GM13977 (cell line): ENCODE measurements at regions not wholly inside any gene's neighbourhood (a gene's known extent, or its start where the extent isn't known, plus 50 kb on each side); places are given as distances from the start of the nearest gene placed in this dataset.

Experiments
- DNase-seq: peaks from one replicate; pipeline ENCODE4 v3.0.0; 2012; ENCODE audit warnings: low spot score
- CTCF ChIP-seq: IDR thresholded peaks from 2 replicates; pipeline ENCODE4 v1.5.1; 2012; ENCODE audit warnings: mild to moderate bottlenecking, control low read depth; ENCODE audit not compliant: insufficient read depth; ENCODE audit errors: extremely low read depth, missing control alignments
- in situ Hi-C: fragments of 300-500 bp; cut with MboI; formaldehyde crosslinking; loops from one replicate; pipeline ENCODE4 v1.12.0; 2022; ENCODE audit warnings: low sequenced_read_pairs, low pct_unique_long_range_greater_than_20kb, mixed read lengths, inconsistent platforms; ENCODE audit not compliant: unreplicated experiment

DNA sequence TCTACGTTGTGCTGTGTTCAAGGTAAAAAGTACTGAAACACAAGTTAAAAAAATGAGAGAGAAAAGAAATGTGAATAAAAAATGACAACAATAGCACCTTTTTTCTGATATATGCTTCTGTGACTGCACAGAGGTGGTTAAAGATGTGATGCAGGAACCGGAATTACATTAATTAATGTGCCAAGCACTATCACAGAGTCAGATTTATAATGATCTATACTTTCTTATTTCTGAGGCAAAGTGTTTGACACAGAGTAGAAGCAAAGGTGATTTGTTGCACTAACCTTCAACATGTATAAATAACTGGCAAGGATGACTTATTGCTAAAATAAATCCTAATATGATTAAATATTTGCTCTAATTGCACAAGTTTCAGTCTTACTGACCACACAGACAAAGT is 654.6 kb upstream of the SLITRK1 start:
- TF ChIP-seq CTCF = no peak
- in situ Hi-C loops = no loop called here
- no peak for DNase-seq

DNA sequence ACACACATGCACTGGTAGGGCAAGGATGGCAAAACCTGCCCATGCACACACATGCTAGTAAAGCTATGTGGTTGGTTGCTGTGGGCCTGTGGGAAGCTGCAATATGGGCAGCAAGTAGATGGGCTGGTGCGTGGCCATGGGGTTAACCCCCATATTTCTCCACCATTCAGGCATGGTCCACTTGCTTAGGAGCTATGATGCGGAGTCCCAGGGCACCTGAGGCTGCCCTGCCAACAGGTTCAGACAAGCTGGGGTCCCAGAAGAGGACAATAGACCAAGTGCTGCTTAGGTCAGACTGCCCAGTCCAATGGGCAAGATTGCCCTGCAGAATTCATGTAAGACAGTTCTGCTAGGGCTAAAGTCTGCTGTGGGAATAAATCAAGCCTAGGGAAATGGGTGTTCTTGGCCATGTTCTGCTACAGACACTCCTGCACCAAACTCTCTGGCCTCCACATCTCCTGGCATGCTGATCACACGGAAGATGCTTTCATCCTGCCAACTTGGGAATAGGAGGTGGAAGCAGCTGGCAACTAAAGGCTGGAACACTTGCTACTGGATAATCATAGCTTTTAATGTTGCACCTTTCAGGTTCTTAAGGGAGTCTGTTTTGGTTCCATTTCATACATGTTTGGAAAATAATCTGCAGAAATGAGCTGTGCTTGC is 646.3 kb upstream of the SLITRK1 start:
- no peak for TF ChIP-seq CTCF
- DNase-seq = no peak
- in situ Hi-C loops = no loop called here

- in situ Hi-C loops = no loop called here
- TF ChIP-seq CTCF = no peak
These were observed 643.6 kb upstream of the SLITRK1 start for GRCh38 chr13:84525865-84526264.

DNA sequence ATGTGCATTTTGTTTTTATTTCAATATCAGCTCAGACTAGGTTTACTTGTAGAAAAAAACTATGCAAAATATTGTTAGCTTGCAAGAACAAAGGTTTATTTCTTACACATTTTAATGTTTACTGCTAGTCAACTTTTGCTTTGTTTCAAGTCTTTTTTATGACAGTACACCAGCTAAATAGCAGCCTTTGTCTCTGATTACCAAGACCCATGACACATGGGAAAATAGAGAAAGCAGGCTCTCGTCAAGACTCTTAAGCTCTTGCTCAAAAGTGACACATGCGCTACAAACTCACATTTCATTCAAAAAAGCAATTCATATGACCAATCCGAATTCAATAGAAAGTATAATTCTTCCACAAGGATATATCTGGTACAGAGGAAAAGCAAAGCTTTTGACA is 642.3 kb upstream of the SLITRK1 start:
- DNase-seq = no peak
- in situ Hi-C loops = no loop called here
- TF ChIP-seq CTCF = no peak

More at GRCh38 chr13:84525865-84526264, 643.6 kb upstream of the SLITRK1 start:
- no peak for DNase-seq

- no peak for DNase-seq
- in situ Hi-C loops = no loop called here
- no peak for TF ChIP-seq CTCF
These were observed 617.7 kb upstream of the SLITRK1 start for GRCh38 chr13:84500016-84500415.

GRCh38 chr13:84497613-84498012 is 615.3 kb upstream of the SLITRK1 start:
- in situ Hi-C loops = no loop called here
- no peak for TF ChIP-seq CTCF
- no peak for DNase-seq

GRCh38 chr13:84491952-84492351 is 609.7 kb upstream of the SLITRK1 start:
- in situ Hi-C loops = no loop called here

More at GRCh38 chr13:84491952-84492351, 609.7 kb upstream of the SLITRK1 start:
- no peak for TF ChIP-seq CTCF
- no peak for DNase-seq
